Right lobe of liver (tissue), 4 donors: ENCODE measurements at regions not wholly inside any gene's neighbourhood (a gene's known extent, or its start where the extent isn't known, plus 50 kb on each side); places are given as distances from the start of the nearest gene placed in this dataset.
"Not testable (repeated sequence)": the region's sequence is repeated elsewhere in the genome, so short reads cannot be mapped to it uniquely, and the experiment has no call there.

Source experiments
- POLR2A ChIP-seq: fragments of 450-650 bp; IDR thresholded peaks from one replicate; pipeline ENCODE4 v1.6.1; 2017; ENCODE audit warnings: antibody characterized with exemption, mild to moderate bottlenecking
- TF ChIP-seq, protein P1 (sequence below), 4 donors: fragments of 200-600 bp in 3 of 4; fragments of 450-650 bp in 1 of 4; IDR thresholded peaks; one replicate each; pipeline versions ENCODE4 v1.5.1 to v1.8.0; 2016 to 2022; ENCODE audit warnings: antibody characterized with exemption in 4 of 4, mild to moderate bottlenecking in 2 of 4
- donor health status: DM: no; HTN: no; CAD: no.
- donor health status: DM: no; HTN: no; CAD: no.
- donor health status: DM: no; HTN: yes; CAD: no.

- TF ChIP-seq, protein P1, sequence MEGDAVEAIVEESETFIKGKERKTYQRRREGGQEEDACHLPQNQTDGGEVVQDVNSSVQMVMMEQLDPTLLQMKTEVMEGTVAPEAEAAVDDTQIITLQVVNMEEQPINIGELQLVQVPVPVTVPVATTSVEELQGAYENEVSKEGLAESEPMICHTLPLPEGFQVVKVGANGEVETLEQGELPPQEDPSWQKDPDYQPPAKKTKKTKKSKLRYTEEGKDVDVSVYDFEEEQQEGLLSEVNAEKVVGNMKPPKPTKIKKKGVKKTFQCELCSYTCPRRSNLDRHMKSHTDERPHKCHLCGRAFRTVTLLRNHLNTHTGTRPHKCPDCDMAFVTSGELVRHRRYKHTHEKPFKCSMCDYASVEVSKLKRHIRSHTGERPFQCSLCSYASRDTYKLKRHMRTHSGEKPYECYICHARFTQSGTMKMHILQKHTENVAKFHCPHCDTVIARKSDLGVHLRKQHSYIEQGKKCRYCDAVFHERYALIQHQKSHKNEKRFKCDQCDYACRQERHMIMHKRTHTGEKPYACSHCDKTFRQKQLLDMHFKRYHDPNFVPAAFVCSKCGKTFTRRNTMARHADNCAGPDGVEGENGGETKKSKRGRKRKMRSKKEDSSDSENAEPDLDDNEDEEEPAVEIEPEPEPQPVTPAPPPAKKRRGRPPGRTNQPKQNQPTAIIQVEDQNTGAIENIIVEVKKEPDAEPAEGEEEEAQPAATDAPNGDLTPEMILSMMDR (IDR thresholded peaks at IDR 0.05), result not testable (repeated sequence)
- TF ChIP-seq POLR2A, result not testable (repeated sequence)
These were observed 336.1 kb downstream of the ZNF37A start for GRCh38 chr10:38430242-38430641.
